Activated CD4-positive, alpha-beta T cell treated with anti-CD3 and anti-CD28 coated beads for 36 hours (primary cell): ENCODE measurements at regions not wholly inside any gene's neighbourhood (a gene's known extent, or its start where the extent isn't known, plus 50 kb on each side); places are given as distances from the start of the nearest gene placed in this dataset.
"Not testable (repeated sequence)": the region's sequence is repeated elsewhere in the genome, so short reads cannot be mapped to it uniquely, and the experiment has no call there.

Experiments
- ATAC-seq: fragments of 200-7000 bp; cut with Tn5 transposase; one replicate; pipeline ENCODE4 v1.10.0; 2021; ENCODE audit warnings: mild to moderate bottlenecking, moderate library complexity
- CTCF ChIA-PET: fragments of 350-600 bp; sonication (Branson Sonifier 250); formaldehyde crosslinking; loops from one replicate; lab custom pipeline; 2021; ENCODE audit warnings: antibody characterized with exemption; lab: Charles Lee
- POLR2A ChIA-PET: fragments of 350-600 bp; sonication (Branson Sonifier 250); formaldehyde crosslinking; loops from one replicate; lab custom pipeline; 2021; ENCODE audit warnings: antibody characterized with exemption, inconsistent platforms; lab: Charles Lee
- DNase-seq: peaks from one replicate; pipeline ENCODE4 v3.0.0-alpha.2; 2020
- H3K27ac Mint-ChIP-seq: one replicate; pipeline ENCODE4 v1.8.0; 2021; ENCODE audit warnings: mixed read lengths
- H3K27me3 Mint-ChIP-seq: one replicate; pipeline ENCODE4 v1.8.0; 2021; ENCODE audit warnings: mixed read lengths
- H3K36me3 Mint-ChIP-seq: one replicate; pipeline ENCODE4 v1.8.0; 2021; ENCODE audit warnings: low read depth, mixed read lengths
- H3K4me1 Mint-ChIP-seq: one replicate; pipeline ENCODE4 v1.8.0; 2021; ENCODE audit warnings: mixed read lengths
- H3K4me3 Mint-ChIP-seq: one replicate; pipeline ENCODE4 v1.8.0; 2021; ENCODE audit warnings: mild to moderate bottlenecking, moderate library complexity, mixed read lengths
- H3K9me3 Mint-ChIP-seq: one replicate; pipeline ENCODE4 v1.8.0; 2021; ENCODE audit warnings: low read depth, mixed read lengths
- intact Hi-C, 2 experiments: fragments of 100-400 bp; cut with DNase I in 1 of 2; cut with micrococcal nuclease in 1 of 2; formaldehyde crosslinking; loops; one replicate each; pipeline versions ENCODE4 v1.14.2 to v1.15.1; 2022 to 2024; cut with DNase I, micrococcal nuclease

- Mint-ChIP-seq H3K4me1 (no peaks in the 10 kb centered on the region), H3K36me3 (no peaks in the 10 kb centered on the region), H3K4me3 (no peak overlapping the region), H3K27me3 (no peaks in the 10 kb centered on the region), H3K27ac (no peak overlapping the region), H3K9me3 (peaks cover 7% of the 10 kb centered on the region)
- ChIA-PET CTCF (no interaction called here), POLR2A (no interaction called here)
- ATAC-seq (no peak), DNase-seq (no peak)
- intact Hi-C loops, result no loop called here
Observed at GRCh38 chr7:85682833-85683620, 496.2 kb upstream of the SEMA3D start.

- H3K4me1 Mint-ChIP-seq, result no peaks in the 10 kb centered on the region
Observed at GRCh38 chr7:85681241-85681640, 494.4 kb upstream of the SEMA3D start.

GRCh38 chr7:85675093-85675492 is 488.2 kb upstream of the SEMA3D start:
- ATAC-seq, H3K36me3 Mint-ChIP-seq, DNase-seq, POLR2A ChIA-PET, H3K27ac Mint-ChIP-seq, H3K4me3 Mint-ChIP-seq, intact Hi-C loops, CTCF ChIA-PET, H3K27me3 Mint-ChIP-seq, H3K4me1 Mint-ChIP-seq: not testable (repeated sequence)
- H3K9me3 Mint-ChIP-seq, result peaks cover 12% of the 10 kb centered on the region

More at GRCh38 chr7:85681241-85681640, 494.4 kb upstream of the SEMA3D start:
- Mint-ChIP-seq H3K27me3 (no peaks in the 10 kb centered on the region), H3K27ac (no peak overlapping the region), H3K4me3 (no peak overlapping the region), H3K9me3 (peaks cover 7% of the 10 kb centered on the region), H3K36me3 (no peaks in the 10 kb centered on the region)
- no peak for DNase-seq
- intact Hi-C loops, result no loop called here
- POLR2A ChIA-PET, result no interaction called here
- CTCF ChIA-PET, result no interaction called here
- ATAC-seq, result no peak

GRCh38 chr7:85673876-85674275 is 487.0 kb upstream of the SEMA3D start:
- POLR2A ChIA-PET, result no interaction called here
- H3K4me3 Mint-ChIP-seq, result no peak overlapping the region
- CTCF ChIA-PET, result no interaction called here
- no peak for DNase-seq
- H3K9me3 Mint-ChIP-seq, result peaks cover 12% of the 10 kb centered on the region
- ATAC-seq, result no peak
- intact Hi-C loops, result no loop called here
- no peaks in the 10 kb centered on the region for H3K36me3 Mint-ChIP-seq
- no peak overlapping the region for H3K27ac Mint-ChIP-seq
- no peaks in the 10 kb centered on the region for H3K4me1 Mint-ChIP-seq
- H3K27me3 Mint-ChIP-seq, result no peaks in the 10 kb centered on the region

DNA sequence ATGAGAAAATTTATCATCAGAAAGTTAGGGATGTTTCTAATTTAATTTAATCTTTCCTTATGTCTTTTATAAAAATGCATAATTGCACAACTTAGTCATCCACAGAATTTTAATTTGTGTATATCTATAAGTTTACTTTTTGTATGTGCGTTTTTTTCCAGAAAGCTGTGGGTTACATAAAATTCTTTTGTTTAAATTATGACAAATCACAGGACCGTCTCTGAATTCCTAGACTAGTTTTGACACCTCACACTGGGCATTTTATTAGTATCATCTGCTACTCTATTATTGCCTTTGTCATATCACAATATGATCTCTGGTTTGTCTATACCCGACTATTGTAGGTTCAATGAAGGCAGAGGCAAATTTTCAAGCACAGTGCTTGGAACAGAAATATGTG is 482.4 kb upstream of the SEMA3D start:
- no peaks in the 10 kb centered on the region for H3K36me3 Mint-ChIP-seq
- ChIA-PET CTCF (no interaction called here), POLR2A (no interaction called here)
- peaks cover 8% of the 10 kb centered on the region for H3K9me3 Mint-ChIP-seq
- H3K4me3 Mint-ChIP-seq, result no peak overlapping the region
- H3K4me1 Mint-ChIP-seq, result no peaks in the 10 kb centered on the region
- no peak for DNase-seq
- ATAC-seq, result no peak
- intact Hi-C loops, result no loop called here
- no peak overlapping the region for H3K27ac Mint-ChIP-seq
- H3K27me3 Mint-ChIP-seq, result no peaks in the 10 kb centered on the region

GRCh38 chr7:85664341-85664740 is 477.5 kb upstream of the SEMA3D start:
- no peaks in the 10 kb centered on the region for H3K4me1 Mint-ChIP-seq
- intact Hi-C loops, result no loop called here
- ChIA-PET POLR2A (no interaction called here), CTCF (no interaction called here)
- H3K36me3 Mint-ChIP-seq, result no peaks in the 10 kb centered on the region
- no peaks in the 10 kb centered on the region for H3K27me3 Mint-ChIP-seq
- no peak overlapping the region for H3K4me3 Mint-ChIP-seq
- no peak for ATAC-seq
- H3K27ac Mint-ChIP-seq, result no peak overlapping the region
- H3K9me3 Mint-ChIP-seq, result peaks cover 2% of the 10 kb centered on the region
- DNase-seq, result no peak

DNA sequence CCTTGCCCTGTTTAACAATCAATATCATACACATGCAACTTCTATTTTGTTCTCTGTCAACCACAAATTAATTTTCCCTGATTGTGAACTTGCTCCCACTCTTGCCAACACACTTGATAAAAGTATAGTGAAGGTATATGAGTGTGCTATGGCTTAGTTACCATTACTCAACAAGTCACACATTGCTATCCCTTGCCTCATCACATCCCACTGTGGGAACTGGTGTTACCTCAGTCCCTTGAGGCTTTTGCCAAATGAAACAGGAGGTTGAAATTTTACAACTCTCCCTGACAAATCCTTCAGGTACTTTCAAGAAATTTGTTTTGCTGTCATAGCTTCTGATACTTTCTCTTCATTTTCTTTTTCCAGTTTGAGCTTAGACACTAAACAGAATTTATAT is 472.5 kb upstream of the SEMA3D start:
- Mint-ChIP-seq H3K36me3 (no peaks in the 10 kb centered on the region), H3K4me3 (no peak overlapping the region), H3K27me3 (no peaks in the 10 kb centered on the region), H3K9me3 (peaks cover 2% of the 10 kb centered on the region), H3K4me1 (no peaks in the 10 kb centered on the region), H3K27ac (no peak overlapping the region)
- DNase-seq (no peak), ATAC-seq (no peak)
- ChIA-PET POLR2A (no interaction called here), CTCF (no interaction called here)
- intact Hi-C loops, result no loop called here

- no peak for ATAC-seq
- Mint-ChIP-seq H3K4me3 (no peak overlapping the region), H3K4me1 (no peaks in the 10 kb centered on the region), H3K27me3 (no peaks in the 10 kb centered on the region), H3K27ac (no peak overlapping the region), H3K9me3 (no peaks in the 10 kb centered on the region), H3K36me3 (no peaks in the 10 kb centered on the region)
- no peak for DNase-seq
- ChIA-PET POLR2A (no interaction called here), CTCF (interaction anchor here (1.0 kb wide), 1 partner anchor 33 kb away, joined by 4 read pairs; no protein-coding TSS in a partner anchor)
- intact Hi-C loops, result no loop called here
Observed at GRCh38 chr7:85655252-85655651, 468.4 kb upstream of the SEMA3D start.

DNA sequence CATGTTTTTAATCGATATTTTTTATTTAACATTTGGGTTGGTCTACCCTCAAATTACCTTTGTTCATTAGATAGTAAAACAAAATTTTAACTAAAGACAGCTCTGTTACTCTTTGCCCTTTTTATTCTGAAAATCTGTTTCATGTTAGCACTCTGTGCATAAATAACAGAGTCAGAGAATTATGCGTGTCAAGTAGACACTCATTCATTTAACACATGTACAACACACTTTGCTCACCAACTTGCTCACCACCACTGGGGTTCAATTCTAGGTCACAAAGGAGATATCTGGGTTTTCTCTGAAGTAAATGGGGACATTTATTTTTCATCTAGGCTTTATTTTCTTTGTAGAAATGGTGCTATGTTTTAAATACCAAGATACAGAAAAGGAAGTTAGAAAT is 457.4 kb upstream of the SEMA3D start:
- DNase-seq (no peak), ATAC-seq (no peak)
- CTCF ChIA-PET, result no interaction called here
- Mint-ChIP-seq H3K4me1 (no peaks in the 10 kb centered on the region), H3K4me3 (no peak overlapping the region), H3K27me3 (no peaks in the 10 kb centered on the region), H3K36me3 (no peaks in the 10 kb centered on the region), H3K27ac (no peak overlapping the region), H3K9me3 (peaks cover 2% of the 10 kb centered on the region)
- POLR2A ChIA-PET, result no interaction called here
- intact Hi-C loops, result no loop called here

- CTCF ChIA-PET, result no interaction called here
- ATAC-seq, result no peak
- Mint-ChIP-seq H3K4me1 (no peaks in the 10 kb centered on the region), H3K4me3 (no peak overlapping the region), H3K27me3 (no peaks in the 10 kb centered on the region), H3K36me3 (no peaks in the 10 kb centered on the region), H3K9me3 (no peaks in the 10 kb centered on the region), H3K27ac (no peak overlapping the region)
- DNase-seq, result no peak
- intact Hi-C loops, result no loop called here
- POLR2A ChIA-PET, result no interaction called here
Observed at GRCh38 chr7:85641331-85641730, 454.5 kb upstream of the SEMA3D start.

- H3K4me3 Mint-ChIP-seq, result no peak overlapping the region
- H3K27me3 Mint-ChIP-seq, result no peaks in the 10 kb centered on the region
- POLR2A ChIA-PET, result no interaction called here
- no peak for DNase-seq
- H3K27ac Mint-ChIP-seq, result no peak overlapping the region
- H3K9me3 Mint-ChIP-seq, result no peaks in the 10 kb centered on the region
- intact Hi-C loops, result no loop called here
- ATAC-seq, result no peak
- no peaks in the 10 kb centered on the region for H3K4me1 Mint-ChIP-seq
- CTCF ChIA-PET, result no interaction called here
- no peaks in the 10 kb centered on the region for H3K36me3 Mint-ChIP-seq
Observed at GRCh38 chr7:85638394-85638793, 451.5 kb upstream of the SEMA3D start.

DNA sequence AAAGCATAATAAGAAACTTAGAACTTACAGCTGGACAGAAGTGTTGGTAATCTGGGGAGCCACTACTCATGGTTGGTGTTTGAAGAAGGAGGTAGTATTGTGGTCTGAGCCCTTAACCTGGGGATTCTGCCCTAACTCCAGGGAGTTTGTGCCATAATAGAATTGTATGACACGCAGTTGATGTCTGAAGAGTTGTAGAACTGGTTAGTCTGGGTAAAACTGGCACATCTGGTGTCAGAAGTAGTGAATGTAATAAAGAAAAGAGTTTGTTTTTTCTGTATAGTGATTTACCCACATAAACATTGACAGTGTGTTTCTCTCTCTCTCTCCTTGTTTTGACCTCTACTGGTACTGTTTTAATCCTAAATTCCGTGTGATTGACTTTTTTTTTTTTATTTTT is 448.1 kb upstream of the SEMA3D start:
- no peak overlapping the region for H3K4me3 Mint-ChIP-seq
- H3K4me1 Mint-ChIP-seq, result no peaks in the 10 kb centered on the region
- no peak for DNase-seq
- H3K9me3 Mint-ChIP-seq, result no peaks in the 10 kb centered on the region
- no peaks in the 10 kb centered on the region for H3K27me3 Mint-ChIP-seq
- no peak overlapping the region for H3K27ac Mint-ChIP-seq
- H3K36me3 Mint-ChIP-seq, result no peaks in the 10 kb centered on the region
- intact Hi-C loops, result no loop called here
- ATAC-seq, result no peak
- ChIA-PET POLR2A (no interaction called here), CTCF (no interaction called here)
